Activated naive CD4-positive, alpha-beta T cell treated with anti-CD3 and anti-CD28 coated beads, Interleukin-2, amount 50 U/mL, for 24 hours (primary cell): ENCODE measurements at regions not wholly inside any gene's neighbourhood (a gene's known extent, or its start where the extent isn't known, plus 50 kb on each side); places are given as distances from the start of the nearest gene placed in this dataset.
A peak's percentile ranks its signal among the peaks of the same experiment; 100 is the strongest.

ENCODE experiments used
- H3K27ac Mint-ChIP-seq: one replicate; pipeline ENCODE4 v1.8.0; 2021; ENCODE audit warnings: mild to moderate bottlenecking, mixed read lengths
- H3K27me3 Mint-ChIP-seq: one replicate; pipeline ENCODE4 v1.8.0; 2021; ENCODE audit warnings: mixed read lengths
- H3K36me3 Mint-ChIP-seq: one replicate; pipeline ENCODE4 v1.8.0; 2021; ENCODE audit warnings: mixed read lengths
- H3K4me1 Mint-ChIP-seq: one replicate; pipeline ENCODE4 v1.8.0; 2021; ENCODE audit warnings: mixed read lengths
- H3K4me3 Mint-ChIP-seq: one replicate; pipeline ENCODE4 v1.8.0; 2021; ENCODE audit warnings: mild to moderate bottlenecking, mixed read lengths
- H3K9me3 Mint-ChIP-seq: one replicate; pipeline ENCODE4 v1.8.0; 2021; ENCODE audit warnings: mixed read lengths

DNA sequence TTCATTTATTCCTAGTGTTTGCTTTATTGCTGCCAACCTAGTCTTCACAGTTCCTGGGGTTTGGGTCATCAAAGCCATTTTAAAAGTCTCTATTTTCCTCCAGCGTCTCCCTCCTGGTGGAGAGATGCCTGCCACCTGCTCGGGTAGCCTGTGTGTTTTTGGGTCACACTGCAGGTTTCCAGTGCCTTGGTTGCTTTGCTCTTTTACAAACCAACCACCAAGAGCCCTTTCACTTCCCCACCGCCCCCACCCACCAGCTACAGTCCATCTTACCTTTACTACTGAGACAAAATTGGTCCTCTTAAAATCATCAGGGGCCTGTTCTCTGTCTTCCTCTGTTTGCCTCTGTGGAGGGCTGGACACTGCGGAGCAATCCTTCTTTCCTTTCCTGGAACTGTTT is 280.5 kb upstream of the GATB start:
- Mint-ChIP-seq H3K27ac (no peak overlapping the region), H3K4me1 (peaks cover 16% of the 10 kb centered on the region), H3K9me3 (peaks cover 8% of the 10 kb centered on the region), H3K36me3 (peaks cover 5% of the 10 kb centered on the region), H3K27me3 (no peaks in the 10 kb centered on the region), H3K4me3 (no peak overlapping the region)

DNA sequence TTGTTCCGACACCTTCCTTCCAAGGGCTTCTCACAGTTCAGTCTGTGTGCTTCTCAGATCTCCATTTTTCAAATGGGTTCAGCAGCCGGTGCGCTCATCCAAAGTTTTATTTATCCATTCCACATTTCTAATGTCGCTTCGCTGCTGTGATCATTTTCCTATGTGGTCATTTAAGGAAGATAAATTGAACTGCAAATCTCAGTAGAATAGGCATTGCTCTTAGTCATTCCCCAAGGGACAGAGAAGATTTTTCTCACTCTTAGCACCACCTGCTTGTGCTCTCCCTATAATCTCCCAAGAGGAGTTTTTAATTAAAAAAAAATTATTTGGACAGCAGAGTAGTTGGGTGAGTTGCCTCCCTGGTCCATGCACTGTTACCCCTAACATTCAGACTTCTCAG is 278.9 kb upstream of the GATB start:
- no peak overlapping the region for H3K27ac Mint-ChIP-seq
- H3K4me1 Mint-ChIP-seq, result peaks cover 14% of the 10 kb centered on the region
- H3K4me3 Mint-ChIP-seq, result no peak overlapping the region
- H3K36me3 Mint-ChIP-seq, result peaks cover 5% of the 10 kb centered on the region
- no peaks in the 10 kb centered on the region for H3K27me3 Mint-ChIP-seq
- H3K9me3 Mint-ChIP-seq, result peaks cover 8% of the 10 kb centered on the region

DNA sequence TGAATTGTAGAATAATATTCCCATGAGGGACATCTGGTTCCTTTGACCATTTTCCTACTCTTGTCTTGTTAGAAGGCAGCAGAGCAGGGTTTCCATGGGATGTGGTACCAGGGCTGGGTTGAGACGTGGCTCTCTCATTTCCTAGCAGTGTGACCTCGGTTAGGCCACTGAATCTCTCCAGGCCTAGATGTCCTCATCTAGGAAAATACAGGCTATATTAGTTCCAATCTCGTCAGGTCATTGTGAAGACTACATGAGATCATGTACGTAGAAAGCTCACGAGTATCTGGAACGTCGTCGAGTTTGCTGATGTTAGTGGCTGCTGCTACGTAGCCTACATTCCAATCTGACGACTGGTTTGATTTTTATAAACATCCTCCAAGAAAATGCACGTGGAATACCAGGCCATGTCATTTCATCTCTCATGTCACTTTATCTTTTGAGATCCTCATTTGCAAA is 278.2 kb upstream of the GATB start:
- Mint-ChIP-seq H3K36me3 (peaks cover 3% of the 10 kb centered on the region), H3K27ac (no peak overlapping the region), H3K9me3 (peaks cover 8% of the 10 kb centered on the region), H3K4me3 (no peak overlapping the region), H3K4me1 (peaks cover 9% of the 10 kb centered on the region), H3K27me3 (no peaks in the 10 kb centered on the region)

- H3K27ac Mint-ChIP-seq, result no peak overlapping the region
- no peak overlapping the region for H3K4me3 Mint-ChIP-seq
- H3K9me3 Mint-ChIP-seq, result peaks cover 6% of the 10 kb centered on the region
- H3K27me3 Mint-ChIP-seq, result no peaks in the 10 kb centered on the region
- H3K4me1 Mint-ChIP-seq, result peaks cover 7% of the 10 kb centered on the region
- H3K36me3 Mint-ChIP-seq, result peaks cover 3% of the 10 kb centered on the region
These were observed 277.4 kb upstream of the GATB start for GRCh38 chr4:152038238-152038637.

GRCh38 chr4:152037435-152037834 is 276.6 kb upstream of the GATB start:
- no peaks in the 10 kb centered on the region for H3K36me3 Mint-ChIP-seq
- H3K4me3 Mint-ChIP-seq, result no peak overlapping the region
- H3K27ac Mint-ChIP-seq, result no peak overlapping the region
- peaks cover 7% of the 10 kb centered on the region for H3K4me1 Mint-ChIP-seq
- H3K27me3 Mint-ChIP-seq, result no peaks in the 10 kb centered on the region
- no peaks in the 10 kb centered on the region for H3K9me3 Mint-ChIP-seq

GRCh38 chr4:152033621-152034020 is 272.8 kb upstream of the GATB start:
- Mint-ChIP-seq H3K4me3 (no peak overlapping the region), H3K4me1 (peaks cover 7% of the 10 kb centered on the region), H3K36me3 (no peaks in the 10 kb centered on the region), H3K9me3 (no peaks in the 10 kb centered on the region), H3K27me3 (no peaks in the 10 kb centered on the region), H3K27ac (no peak overlapping the region)

GRCh38 chr4:152032722-152033131 is 271.9 kb upstream of the GATB start:
- Mint-ChIP-seq H3K27ac (no peak overlapping the region), H3K4me3 (no peak overlapping the region), H3K9me3 (no peaks in the 10 kb centered on the region), H3K4me1 (peaks cover 7% of the 10 kb centered on the region), H3K36me3 (no peaks in the 10 kb centered on the region), H3K27me3 (no peaks in the 10 kb centered on the region)

- no peak overlapping the region for H3K27ac Mint-ChIP-seq
- H3K36me3 Mint-ChIP-seq, result no peaks in the 10 kb centered on the region
- H3K9me3 Mint-ChIP-seq, result no peaks in the 10 kb centered on the region
- H3K4me3 Mint-ChIP-seq, result no peak overlapping the region
- no peaks in the 10 kb centered on the region for H3K4me1 Mint-ChIP-seq
- H3K27me3 Mint-ChIP-seq, result no peaks in the 10 kb centered on the region
These were observed 268.8 kb upstream of the GATB start for GRCh38 chr4:152029631-152030030.

DNA sequence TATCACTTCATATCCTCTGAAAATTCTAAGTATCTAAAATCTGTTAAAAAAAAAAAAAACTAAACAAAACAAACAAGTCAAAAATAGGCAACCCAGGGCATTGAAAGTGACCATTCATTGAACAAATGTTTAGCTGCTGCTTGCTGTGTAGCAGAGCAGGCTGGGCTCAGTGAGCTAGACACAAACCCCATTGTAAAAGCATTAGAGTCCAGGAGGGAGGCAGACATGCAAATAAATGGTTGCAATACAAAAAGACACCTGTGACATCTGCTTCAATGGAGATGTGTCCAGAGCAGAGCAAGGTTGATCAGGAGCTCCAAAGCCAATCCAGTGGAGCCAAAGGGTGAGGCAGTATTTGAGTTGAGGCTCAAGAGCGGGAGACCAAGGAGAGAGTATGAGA is 267.3 kb upstream of the GATB start:
- Mint-ChIP-seq H3K36me3 (no peaks in the 10 kb centered on the region), H3K9me3 (no peaks in the 10 kb centered on the region), H3K27ac (no peak overlapping the region), H3K27me3 (no peaks in the 10 kb centered on the region), H3K4me1 (no peaks in the 10 kb centered on the region), H3K4me3 (no peak overlapping the region)

- H3K4me3 Mint-ChIP-seq, result no peak overlapping the region
- H3K27ac Mint-ChIP-seq, result no peak overlapping the region
- no peaks in the 10 kb centered on the region for H3K4me1 Mint-ChIP-seq
- H3K9me3 Mint-ChIP-seq, result no peaks in the 10 kb centered on the region
- H3K36me3 Mint-ChIP-seq, result no peaks in the 10 kb centered on the region
- no peaks in the 10 kb centered on the region for H3K27me3 Mint-ChIP-seq
These were observed 264.1 kb upstream of the GATB start for GRCh38 chr4:152024881-152025280.

GRCh38 chr4:152023674-152024073 is 262.9 kb upstream of the GATB start:
- H3K4me1 Mint-ChIP-seq, result no peaks in the 10 kb centered on the region
- no peaks in the 10 kb centered on the region for H3K27me3 Mint-ChIP-seq
- H3K27ac Mint-ChIP-seq, result no peak overlapping the region
- H3K36me3 Mint-ChIP-seq, result no peaks in the 10 kb centered on the region
- no peaks in the 10 kb centered on the region for H3K9me3 Mint-ChIP-seq
- no peak overlapping the region for H3K4me3 Mint-ChIP-seq

- no peak overlapping the region for H3K27ac Mint-ChIP-seq
- no peaks in the 10 kb centered on the region for H3K27me3 Mint-ChIP-seq
These were observed 261.7 kb upstream of the GATB start for GRCh38 chr4:152022543-152022942.

GRCh38 chr4:152021788-152022438 is 261.1 kb upstream of the GATB start:
- no peaks in the 10 kb centered on the region for H3K9me3 Mint-ChIP-seq
- no peak overlapping the region for H3K27ac Mint-ChIP-seq
- no peaks in the 10 kb centered on the region for H3K27me3 Mint-ChIP-seq
- no peaks in the 10 kb centered on the region for H3K4me1 Mint-ChIP-seq
- no peak overlapping the region for H3K4me3 Mint-ChIP-seq
- H3K36me3 Mint-ChIP-seq, result no peaks in the 10 kb centered on the region

More at GRCh38 chr4:152022543-152022942, 261.7 kb upstream of the GATB start:
- Mint-ChIP-seq H3K9me3 (no peaks in the 10 kb centered on the region), H3K36me3 (no peaks in the 10 kb centered on the region), H3K4me1 (no peaks in the 10 kb centered on the region), H3K4me3 (no peak overlapping the region)

DNA sequence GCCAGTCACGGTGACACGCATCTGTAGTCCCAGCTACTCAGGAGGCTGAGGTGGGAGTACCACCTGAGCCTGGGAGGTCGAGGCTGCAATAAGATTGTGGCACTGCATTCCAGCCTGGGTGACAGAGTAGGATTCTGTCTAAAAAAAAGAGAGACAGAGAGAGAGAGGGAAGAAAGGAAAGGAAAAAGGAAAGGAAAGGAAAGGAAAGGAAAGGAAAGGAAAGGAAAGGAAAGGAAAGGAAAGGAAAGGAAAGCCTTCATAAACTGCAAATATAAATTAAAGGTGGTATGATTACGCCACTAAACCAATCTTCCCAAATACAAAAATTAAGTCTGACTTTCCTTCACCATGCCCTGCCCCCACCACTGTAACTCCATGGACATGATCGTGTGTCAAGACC is 259.3 kb upstream of the GATB start:
- no peak overlapping the region for H3K27ac Mint-ChIP-seq
- H3K9me3 Mint-ChIP-seq, result no peaks in the 10 kb centered on the region
- H3K4me3 Mint-ChIP-seq, result no peak overlapping the region
- no peaks in the 10 kb centered on the region for H3K36me3 Mint-ChIP-seq
- peaks cover 12% of the 10 kb centered on the region for H3K4me1 Mint-ChIP-seq
- H3K27me3 Mint-ChIP-seq, result no peaks in the 10 kb centered on the region

GRCh38 chr4:152016303-152016620 is 255.5 kb upstream of the GATB start:
- Mint-ChIP-seq H3K4me3 (no peak overlapping the region), H3K27ac (no peak overlapping the region), H3K27me3 (no peaks in the 10 kb centered on the region), H3K4me1 (peaks cover 44% of the 10 kb centered on the region), H3K9me3 (no peaks in the 10 kb centered on the region), H3K36me3 (no peaks in the 10 kb centered on the region)

- peaks cover 49% of the 10 kb centered on the region for H3K4me1 Mint-ChIP-seq
- H3K27me3 Mint-ChIP-seq, result no peaks in the 10 kb centered on the region
- no peaks in the 10 kb centered on the region for H3K9me3 Mint-ChIP-seq
- no peak overlapping the region for H3K4me3 Mint-ChIP-seq
- no peak overlapping the region for H3K27ac Mint-ChIP-seq
- no peaks in the 10 kb centered on the region for H3K36me3 Mint-ChIP-seq
These were observed 254.9 kb upstream of the GATB start for GRCh38 chr4:152015597-152016302.

DNA sequence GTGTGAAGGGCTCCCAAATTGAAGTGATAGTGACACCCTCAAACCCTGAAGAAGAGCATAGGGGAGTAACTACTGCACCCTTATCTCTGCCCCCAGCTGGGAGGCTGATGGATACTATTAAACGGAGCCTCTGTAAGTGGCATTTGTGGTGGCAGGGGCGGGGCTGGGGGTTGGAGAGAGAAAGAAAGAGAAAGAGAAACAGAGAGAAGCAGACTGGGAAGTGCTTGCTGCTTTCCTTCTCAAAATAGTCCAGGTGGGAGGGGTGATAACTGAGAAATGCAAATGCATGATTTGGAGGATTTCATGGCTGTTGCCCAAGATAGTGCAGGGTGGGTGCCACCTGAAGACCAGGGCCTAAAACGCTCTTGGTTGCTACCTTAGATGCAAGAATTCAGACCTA is 253.5 kb upstream of the GATB start:
- peak overlapping the region; percentile 34 for H3K4me3 Mint-ChIP-seq
- peaks cover 64% of the 10 kb centered on the region for H3K4me1 Mint-ChIP-seq
- H3K36me3 Mint-ChIP-seq, result no peaks in the 10 kb centered on the region
- peak overlapping the region; percentile 71 for H3K27ac Mint-ChIP-seq
- H3K27me3 Mint-ChIP-seq, result no peaks in the 10 kb centered on the region
- no peaks in the 10 kb centered on the region for H3K9me3 Mint-ChIP-seq
